ENCODE measurements at regions not wholly inside any gene's neighbourhood (a gene's known extent, or its start where the extent isn't known, plus 50 kb on each side); places are given as distances from the start of the nearest gene placed in this dataset.

DNA sequence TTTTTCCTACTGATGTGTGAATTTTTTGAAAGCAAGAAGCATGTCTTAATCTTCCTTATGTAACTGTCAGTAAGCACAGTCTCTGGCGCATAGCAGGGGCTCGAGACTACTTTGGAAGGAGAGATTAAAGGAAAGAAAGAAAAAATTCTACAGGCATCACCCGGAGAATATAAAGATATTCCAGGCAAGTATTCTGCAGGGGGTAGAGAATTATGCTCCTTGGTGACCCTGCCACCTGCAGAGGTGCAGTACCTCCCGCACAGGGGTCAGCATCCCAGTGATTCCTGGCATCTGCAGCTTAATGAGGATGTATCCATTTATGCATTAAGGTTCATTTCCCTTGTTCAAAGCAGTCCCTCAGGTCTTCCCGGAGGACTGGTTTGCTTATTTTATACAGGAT is 87.6 kb upstream of the WLS start:
- TF ChIP-seq CTCF (IDR thresholded peaks at IDR 0.05) (no peak), POLR2A (IDR thresholded peaks at IDR 0.05; ENCODE audit: low read depth) (no peak)

All from esophagus muscularis mucosa (tissue), 3 donors.